Astrocyte of the hippocampus (primary cell): ENCODE measurements at regions not wholly inside any gene's neighbourhood (a gene's known extent, or its start where the extent isn't known, plus 50 kb on each side); places are given as distances from the start of the nearest gene placed in this dataset.

Source experiments
- DNase-seq: peaks from one replicate; pipeline ENCODE4 v3.0.0; 2011; ENCODE audit warnings: low read depth, low spot score

DNA sequence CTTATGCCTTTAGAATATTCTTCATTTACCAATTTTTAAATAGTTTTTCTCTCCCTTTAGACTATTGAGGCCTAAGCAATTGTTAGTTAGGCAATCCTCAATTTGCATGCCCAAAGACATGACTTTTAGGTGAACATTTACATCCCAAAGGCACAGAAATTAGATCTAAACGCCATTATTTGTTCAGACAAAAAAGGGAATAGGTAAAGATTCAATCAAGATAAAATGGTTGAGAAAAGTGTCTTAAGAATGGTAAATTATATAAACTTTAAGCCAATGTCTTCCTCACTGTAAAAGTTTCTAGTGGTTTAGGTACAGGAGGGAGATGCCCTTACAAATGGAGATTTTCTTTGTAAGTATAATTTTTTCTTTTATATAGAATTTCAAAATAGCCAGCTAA, 50.2 kb upstream of the MME start:
- no peak for DNase-seq

DNA sequence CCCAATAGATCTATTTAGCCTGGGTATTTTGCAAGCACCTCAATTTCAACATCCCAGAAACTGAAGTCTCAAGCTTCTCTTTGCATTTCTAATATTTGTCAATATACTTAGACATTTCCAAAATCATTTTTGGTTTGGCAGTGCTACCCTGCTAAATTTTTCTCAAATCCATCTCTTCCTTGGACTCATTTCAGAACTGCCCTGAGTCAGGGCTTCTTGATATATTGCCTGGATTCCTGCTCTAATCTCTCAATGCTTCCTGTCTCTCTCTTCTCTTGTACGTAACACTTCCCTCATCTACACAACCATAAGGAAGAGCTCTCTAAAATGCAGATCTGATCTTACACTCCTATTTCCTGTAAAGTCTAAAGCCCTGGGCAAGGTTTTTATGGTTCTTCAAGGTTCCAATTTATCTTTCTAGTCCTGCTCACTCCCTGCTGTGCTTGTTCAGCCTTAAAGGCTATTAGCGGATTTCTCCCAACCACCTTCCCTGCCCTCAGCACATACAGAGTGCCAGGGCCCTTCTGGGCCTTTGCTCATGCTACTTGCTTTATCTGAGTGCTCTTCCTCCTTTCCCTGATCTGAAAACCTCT, 53.0 kb upstream of the MME start:
- DNase-seq, result peak; percentile 11

DNA sequence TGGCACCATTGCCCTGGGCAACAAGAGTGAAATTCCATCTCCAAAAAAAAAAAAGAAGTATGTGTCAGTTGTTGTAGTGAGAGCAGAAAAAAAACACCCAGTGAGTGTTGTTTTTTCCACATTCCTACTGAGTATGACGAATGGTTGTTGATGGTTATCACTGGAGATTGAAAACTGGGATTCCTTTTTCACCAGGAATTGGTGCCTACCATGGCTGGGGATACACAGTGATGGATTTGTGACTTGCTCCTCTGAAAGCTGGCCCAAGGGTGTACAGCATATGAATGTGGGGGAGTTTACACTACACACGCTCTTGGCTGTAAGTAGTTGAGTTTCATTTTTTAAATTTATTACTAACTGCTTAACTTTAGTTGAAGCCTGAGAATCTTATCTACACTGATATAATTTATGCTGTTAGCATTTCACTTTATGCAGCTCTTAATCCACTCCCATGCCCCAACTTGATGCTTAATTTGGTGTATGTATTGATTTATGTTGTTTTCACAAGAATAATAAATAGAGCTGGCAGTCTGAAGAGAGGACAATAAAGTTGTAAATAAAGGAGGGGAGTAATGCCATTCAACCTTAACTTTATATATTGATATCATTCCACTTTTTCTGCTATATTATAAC, 56.0 kb upstream of the MME start:
- peak; percentile 32 for DNase-seq

DNA sequence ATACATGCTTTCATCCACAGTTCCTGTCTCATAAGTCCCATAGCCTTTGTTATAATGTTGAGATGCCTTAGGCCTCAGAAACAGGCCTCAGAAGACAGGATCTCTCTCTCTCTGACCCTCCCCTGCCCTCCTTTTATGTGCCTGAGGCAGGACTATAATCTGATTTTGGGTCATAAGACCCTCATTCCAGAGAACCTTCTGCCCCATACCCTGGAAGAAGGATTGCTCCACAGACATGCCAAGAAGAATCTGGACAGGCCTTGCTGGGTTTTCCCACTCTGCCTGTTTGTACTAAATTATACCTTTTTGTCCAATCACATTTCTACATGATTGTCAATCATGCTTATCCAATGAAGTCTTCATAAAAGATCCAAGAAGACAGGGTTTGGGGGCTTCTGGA, 57.2 kb upstream of the MME start:
- no peak for DNase-seq

DNA sequence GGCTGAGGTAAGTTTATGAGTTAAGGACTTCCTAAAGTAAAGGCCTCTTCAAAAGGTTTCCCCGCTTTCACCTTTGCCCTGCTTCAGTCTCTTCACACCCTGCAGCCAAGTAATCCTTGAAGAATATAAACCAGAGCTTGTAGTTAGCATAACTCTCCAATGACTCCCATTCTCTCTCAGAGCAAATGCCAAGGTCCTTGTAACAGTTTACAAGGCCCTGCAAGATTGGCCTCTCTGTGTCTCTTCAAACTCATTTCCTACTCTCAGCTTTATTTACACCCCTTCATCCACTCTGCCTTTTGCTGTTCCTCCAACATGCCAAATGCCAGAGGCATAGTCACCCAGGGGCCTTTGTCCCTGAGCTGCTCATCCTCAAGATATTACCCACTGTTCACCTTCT, 60.5 kb upstream of the MME start:
- DNase-seq, result no peak

DNA sequence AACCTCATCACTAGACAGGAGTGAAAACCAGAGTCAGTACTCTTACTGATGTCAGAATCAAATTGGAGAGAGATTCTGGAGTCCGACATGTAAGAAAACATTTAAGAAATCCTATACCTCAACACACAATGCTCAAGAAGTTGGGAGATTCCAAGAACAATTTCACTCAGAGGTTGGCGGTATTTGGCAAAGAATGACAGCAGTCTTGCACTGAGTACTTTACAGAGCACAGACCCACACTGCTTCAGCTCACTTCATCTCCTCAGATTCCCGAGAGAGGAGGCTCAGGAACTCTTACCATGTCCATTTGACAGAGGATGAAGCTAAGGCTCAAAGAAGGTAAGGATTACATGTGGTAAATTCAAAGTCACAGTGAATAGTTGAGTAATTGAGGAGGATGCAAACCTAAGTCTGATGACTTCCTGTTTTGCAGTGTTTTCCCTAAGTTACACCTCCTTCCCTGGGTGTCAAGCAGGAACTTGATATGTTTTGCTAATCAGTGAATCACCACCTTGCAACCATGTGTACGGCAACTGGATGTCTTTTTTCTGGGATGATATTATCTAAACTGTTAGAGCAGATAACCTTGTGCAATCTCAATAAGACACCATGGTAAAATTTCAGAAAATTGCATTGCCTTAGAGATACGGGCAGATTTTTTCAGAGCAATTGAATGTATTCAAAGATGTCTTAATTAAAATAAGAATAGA, 61.3 kb upstream of the MME start:
- no peak for DNase-seq

DNA sequence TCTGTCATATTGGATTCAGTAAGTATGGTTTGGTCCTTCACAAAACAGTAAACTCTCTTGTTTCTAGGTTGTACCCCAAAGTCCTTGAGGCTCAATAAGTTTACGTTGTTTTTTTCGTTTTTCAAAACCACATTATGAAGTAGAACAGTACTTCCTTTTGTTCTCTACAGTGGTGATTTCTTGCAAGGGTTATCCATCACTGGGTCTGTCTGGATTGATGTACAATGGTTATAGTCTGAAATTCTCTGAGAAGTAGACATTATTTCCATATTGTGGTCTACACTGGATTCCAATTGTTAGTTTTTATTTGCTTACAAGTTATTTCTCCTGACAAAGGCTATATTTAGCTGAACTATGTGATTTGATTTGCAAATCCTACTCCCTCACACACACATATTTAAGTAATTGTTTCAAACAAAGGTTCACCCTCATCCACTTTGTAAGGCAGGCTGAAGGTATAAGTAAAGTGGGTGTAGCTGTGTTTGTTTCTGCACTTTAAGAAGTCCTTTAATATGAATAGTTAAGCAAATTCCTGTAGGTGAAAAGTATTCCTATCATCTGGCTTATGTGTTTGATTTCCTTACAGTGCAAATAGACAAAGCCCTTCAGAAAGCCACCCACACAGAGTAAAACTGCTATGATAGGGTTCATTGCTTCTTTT, 64.2 kb upstream of the MME start:
- peak; percentile 30 for DNase-seq

DNA sequence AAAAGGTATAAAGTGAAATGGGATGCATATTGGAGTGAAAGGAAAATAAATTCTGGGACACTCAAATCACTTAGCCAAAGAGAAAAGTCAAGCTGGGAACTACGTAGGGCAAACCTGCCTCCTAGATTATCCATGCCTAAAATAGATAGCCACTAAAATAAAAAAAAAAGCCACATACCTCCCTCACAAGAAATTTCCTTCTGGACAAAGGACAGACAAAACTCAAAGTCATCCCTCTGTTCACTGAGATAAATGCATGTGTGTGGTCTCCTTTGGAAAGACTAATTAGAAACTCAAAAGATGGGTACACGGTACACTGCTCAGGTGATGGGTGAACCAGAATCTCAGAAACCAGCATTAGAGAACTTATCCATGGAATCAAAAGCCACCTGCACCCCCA, 65.2 kb upstream of the MME start:
- DNase-seq, result no peak

DNA sequence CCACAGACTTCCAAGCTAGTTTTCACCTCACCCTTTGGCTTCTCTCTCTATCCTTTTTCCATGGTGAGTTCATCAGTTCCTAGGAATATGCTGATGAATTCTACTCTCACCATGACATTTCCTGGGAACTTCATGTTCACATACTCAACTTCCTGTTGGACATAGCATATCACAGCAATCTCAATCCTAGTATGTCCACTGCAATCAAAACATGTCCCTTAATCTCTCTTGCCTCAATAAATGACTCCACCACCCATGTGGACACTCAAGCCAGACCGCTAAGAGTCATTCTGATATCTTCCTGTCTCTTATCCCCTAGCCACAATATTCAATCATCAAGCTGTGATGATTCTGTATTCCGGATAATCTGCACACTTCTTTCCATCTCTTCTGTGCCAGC, 66.7 kb upstream of the MME start:
- DNase-seq, result no peak

DNA sequence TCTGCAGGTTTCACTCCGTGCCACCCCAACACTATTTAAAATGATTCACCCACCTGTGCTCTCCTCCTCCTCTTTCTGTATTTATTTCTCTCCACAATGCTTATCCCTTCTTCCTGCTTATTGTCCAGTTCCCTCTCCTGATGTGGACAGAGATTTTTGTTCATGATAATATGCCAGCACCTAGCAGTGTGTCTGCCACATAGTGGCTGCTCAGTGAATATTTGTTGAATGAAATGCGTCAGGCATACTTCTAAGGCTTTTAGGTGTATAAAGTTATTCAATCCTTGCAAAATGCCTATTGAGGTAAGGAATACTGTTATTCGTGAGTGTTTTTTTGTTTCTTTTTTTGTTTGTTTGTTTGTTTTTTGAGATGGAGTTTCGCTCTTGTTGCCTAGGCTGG, 67.5 kb upstream of the MME start:
- DNase-seq, result no peak

DNA sequence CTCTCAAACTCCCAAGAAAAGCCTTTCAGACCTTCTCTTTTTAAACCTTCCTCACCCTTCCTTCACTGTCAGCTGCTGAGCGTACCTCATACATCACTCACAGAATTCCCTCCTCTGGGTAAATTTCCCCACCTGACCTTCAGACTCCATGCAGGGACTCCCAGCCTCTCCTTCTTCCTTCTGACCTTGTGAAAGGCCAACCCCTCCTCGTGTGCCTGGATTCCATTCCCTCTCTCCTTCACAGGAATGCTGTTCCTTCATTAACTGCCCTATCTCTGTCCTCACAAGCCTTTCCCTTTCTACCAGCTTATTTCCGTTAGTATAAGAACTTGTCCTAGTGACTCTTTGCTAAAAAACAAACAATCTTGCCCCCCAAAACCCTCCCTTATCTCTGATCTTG, 69.7 kb upstream of the MME start:
- DNase-seq, result no peak

DNA sequence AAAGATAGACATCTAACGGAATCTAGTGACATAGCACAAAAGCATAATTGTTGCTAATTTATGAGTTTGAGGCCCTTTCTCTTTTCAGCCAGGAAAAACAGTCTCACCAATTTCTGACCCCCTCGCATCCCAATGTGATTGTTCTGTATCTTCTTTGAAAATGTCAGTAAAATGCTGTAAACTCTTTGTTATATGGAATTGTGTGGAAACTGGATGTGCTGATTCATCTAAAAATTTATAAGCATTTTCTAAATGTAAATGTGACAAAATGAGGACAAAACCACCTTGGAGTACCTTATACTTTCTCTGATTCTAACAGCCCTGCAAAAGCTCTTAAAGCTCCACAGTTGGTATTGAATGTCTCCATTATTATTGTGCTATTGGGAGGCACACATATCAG, 70.9 kb upstream of the MME start:
- no peak for DNase-seq

DNA sequence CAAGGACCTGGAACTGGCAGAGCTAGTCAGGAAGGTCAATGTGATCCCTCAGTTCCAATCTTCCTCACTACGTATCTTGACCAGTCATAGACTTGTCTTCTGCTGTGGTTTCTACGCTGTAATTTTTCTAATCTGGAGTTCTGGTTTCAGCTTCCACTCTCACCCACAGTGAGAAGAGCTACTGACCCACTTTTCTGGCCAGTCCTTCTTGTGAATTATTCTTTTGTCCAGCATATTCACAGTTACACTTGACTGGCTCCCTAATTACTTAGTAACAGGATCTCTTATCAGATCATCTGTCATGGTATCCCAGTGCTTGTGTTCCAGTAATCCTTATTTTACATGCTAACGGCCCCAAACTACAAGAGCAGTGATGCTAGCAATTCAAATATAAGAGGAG, 72.4 kb upstream of the MME start:
- peak; percentile 12 for DNase-seq

DNA sequence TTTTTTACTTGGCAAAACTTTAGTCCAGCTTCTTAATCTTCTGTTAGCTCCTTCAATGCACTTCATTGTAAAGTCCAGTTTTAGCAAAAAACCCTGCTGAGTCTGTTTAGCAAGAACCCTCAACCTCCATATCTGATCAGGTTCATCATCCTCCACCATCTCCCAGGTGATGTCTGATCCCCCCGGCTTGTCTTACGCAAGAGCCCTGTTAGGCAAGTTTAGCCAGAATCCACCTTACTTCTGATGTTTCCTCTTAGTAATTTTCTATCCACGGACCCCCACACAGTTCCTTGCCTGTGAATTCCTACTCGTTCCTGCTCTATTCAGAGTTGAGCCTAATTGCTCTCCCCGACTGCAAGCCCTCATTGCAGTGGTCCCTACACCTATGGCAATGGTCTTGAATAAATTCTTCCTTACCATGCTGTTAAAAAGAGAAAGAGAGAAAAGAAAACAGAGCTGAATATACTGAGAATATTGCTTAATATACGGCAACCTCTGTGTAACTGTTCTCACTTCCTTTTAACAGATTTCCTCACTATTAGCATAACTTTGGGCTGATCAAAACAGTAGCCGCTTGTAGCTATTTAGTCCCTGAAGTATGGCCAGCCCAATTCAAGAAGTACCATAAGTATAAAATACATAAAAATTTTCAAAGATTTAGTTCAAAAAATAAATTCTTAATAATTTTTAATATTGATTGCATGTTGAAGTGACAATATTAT, 78.7 kb upstream of the MME start:
- DNase-seq, result no peak

DNA sequence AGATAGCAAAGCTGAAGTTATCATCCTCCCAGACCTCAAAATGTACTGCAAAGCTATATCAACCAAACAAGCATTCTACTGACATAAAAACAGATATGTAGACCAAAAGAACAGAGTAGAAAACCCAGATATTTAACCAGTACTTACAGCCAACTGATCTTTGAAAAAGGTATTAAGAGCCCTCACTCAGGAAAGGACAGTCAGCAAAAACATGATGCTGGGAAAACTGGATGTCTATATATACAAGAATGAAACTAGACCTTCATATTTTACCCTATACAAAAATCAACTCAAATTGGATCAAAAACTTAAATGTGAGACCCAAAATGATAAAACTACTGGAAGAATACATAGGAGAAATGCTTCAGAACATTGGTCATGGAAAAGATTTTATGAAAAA, 87.5 kb upstream of the MME start:
- DNase-seq, result no peak

DNA sequence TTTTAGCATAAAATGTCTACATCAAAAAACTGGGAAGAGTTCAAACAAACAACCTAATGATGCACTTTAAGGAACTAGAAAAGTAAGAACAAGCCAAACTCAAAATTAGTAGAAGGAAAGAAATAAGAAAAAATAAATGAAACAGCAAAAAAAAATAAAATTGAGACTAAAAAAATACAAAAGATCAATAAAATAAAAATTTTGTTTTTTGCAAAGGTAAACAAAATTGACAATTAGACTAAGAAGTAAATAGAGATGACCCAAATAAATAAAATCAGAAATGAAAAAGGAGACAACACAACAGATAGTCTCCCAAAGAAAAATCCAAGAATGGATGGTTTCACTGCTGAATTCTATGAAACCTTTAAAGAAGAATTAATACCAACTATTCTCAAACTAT, 89.6 kb upstream of the MME start:
- DNase-seq, result no peak

DNA sequence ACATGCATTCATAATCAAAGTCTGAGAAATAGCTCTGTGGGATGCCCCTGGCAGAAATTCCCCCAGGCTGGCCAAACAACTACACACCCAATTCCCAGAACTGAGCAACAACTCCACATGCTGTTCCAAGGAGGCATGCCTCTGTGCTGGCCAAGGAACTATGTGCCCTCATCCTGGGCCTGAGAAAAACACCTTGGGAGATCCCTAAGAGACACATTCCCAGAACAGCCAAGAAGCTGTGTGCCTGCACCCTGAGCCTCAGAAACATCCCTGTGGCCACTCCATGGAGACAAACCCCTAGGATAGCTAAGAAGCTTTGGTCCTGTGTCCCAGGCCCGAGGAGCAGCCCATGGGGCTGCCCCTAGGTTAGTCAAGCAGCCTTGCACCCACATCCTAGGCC, 92.3 kb upstream of the MME start:
- no peak for DNase-seq

DNA sequence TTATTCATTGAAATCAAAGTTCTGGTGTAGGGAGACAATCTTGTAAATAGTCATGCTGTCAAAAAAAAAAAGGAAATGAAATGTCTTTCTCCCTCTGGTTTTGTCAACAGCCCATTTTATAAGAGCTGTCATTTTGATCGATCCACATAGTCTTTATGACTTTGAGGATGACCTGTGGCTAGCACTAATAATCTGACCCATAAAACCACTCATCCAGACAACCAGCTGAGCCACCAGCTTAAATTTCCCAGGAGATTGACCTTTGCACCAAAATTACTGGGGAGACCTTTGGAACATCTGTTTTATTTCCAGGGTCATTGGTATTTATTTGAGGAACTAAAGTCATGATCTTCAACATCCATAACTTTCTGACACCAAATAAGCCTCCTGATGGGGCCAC, 98.5 kb upstream of the MME start:
- DNase-seq, result no peak

DNA sequence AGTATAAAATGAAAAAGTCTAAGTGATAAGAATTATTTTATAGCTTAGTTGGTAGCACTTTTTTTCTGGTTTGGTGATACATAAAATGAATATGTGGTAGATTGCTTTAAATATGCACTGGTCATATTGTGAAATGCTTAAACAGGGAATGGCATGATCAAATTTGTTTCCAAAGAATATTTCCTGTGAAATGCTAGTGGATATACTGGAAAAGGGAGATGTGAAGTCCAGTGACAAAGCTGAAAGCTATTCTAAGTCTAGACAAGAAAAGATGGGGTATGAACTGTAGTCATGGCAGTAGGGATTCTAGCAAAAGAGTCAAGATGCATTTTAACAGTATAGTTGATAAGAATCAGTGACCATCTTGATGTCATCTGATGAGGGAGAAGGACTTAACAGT, 98.9 kb upstream of the MME start:
- DNase-seq, result no peak

DNA sequence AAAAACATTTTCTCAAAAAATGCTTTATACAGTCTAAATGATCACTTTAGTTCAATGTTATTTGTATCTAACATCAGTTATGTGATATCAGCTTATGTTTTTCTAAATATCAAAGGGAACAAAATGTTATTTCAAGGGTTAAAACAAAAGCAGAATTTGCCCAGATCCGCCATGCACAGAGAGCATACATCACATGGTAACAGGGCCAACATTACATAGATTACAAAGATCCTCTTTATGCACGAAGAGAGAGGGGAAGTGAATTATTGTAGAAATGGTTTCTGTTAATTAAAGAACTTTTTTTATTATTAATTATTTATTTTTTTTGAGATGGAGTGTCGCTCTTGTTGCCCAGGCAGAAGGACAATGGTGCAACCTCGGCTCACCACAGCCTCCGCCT, 100.8 kb upstream of the MME start:
- no peak for DNase-seq

DNA sequence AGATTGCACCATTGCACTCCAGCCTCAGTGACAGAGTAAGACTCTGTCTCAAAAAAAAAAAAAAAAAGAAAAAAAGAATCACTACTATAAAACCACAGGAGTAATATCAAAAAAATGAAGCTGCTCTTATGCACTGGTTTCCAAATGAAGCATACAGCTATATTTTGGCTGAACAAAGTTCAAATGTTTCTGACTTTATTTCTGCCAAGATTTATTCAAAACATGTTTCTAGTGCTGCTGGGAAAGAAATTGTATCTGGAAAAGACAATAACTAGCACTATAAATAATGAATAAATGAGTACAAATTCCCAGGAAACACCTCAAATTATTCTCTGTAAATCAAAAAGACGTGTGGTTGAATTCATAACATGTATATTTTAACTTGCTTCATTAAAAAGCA, 102.5 kb upstream of the MME start:
- DNase-seq, result no peak
